ENCODE measurements at regions not wholly inside any gene's neighbourhood (a gene's known extent, or its start where the extent isn't known, plus 50 kb on each side); places are given as distances from the start of the nearest gene placed in this dataset.

GRCh38 chr17:55635253-55635914, 87.3 kb downstream of the TMEM100 start:
- peak in 1 of 58 donors; percentile 19 for DNase-seq

- DNase-seq, result peak in 5 of 58 donors; percentile 1 to 16 (median 9)
Measured at GRCh38 chr17:55634702-55635101, 88.0 kb downstream of the TMEM100 start.

GRCh38 chr17:55632893-55633292, 89.8 kb downstream of the TMEM100 start:
- no peak for DNase-seq

- peak in 1 of 58 donors; percentile 4 for DNase-seq
Measured at GRCh38 chr17:55632236-55632635, 90.4 kb downstream of the TMEM100 start.

GRCh38 chr17:55629995-55630394, 92.7 kb downstream of the TMEM100 start:
- DNase-seq, result no peak

GRCh38 chr17:55625521-55625920, 97.1 kb downstream of the TMEM100 start:
- DNase-seq, result no peak

GRCh38 chr17:55624772-55625433, 97.8 kb downstream of the TMEM100 start:
- no peak for DNase-seq

GRCh38 chr17:55622547-55622946, 100.1 kb downstream of the TMEM100 start:
- no peak for DNase-seq

- no peak for DNase-seq
Measured at GRCh38 chr17:55620945-55621344, 101.7 kb downstream of the TMEM100 start.

- DNase-seq, result no peak
Measured at GRCh38 chr17:55620023-55620422, 102.6 kb downstream of the TMEM100 start.

- DNase-seq, result no peak
Measured at GRCh38 chr17:55617441-55617840, 105.2 kb downstream of the TMEM100 start.

GRCh38 chr17:55614061-55614460, 102.8 kb upstream of the SMIM36 start:
- DNase-seq, result no peak

- DNase-seq, result no peak
Measured at GRCh38 chr17:55612691-55613141, 101.5 kb upstream of the SMIM36 start.

- DNase-seq, result no peak
Measured at GRCh38 chr17:55607731-55608341, 96.6 kb upstream of the SMIM36 start.

- no peak for DNase-seq
Measured at GRCh38 chr17:55606488-55606815, 95.2 kb upstream of the SMIM36 start.

- no peak for DNase-seq
Measured at GRCh38 chr17:55605705-55606487, 94.6 kb upstream of the SMIM36 start.

- no peak for DNase-seq
Measured at GRCh38 chr17:55601874-55602364, 90.7 kb upstream of the SMIM36 start.

- no peak for DNase-seq
Measured at GRCh38 chr17:55598495-55598894, 87.2 kb upstream of the SMIM36 start.

- no peak for DNase-seq
Measured at GRCh38 chr17:55588446-55589242, 77.4 kb upstream of the SMIM36 start.

- no peak for DNase-seq
Measured at GRCh38 chr17:55587608-55588139, 76.4 kb upstream of the SMIM36 start.

- no peak for DNase-seq
Measured at GRCh38 chr17:55585629-55586028, 74.4 kb upstream of the SMIM36 start.

All from anterior cingulate cortex (tissue), 58 donors.